HEK293T (cell line): ENCODE measurements at regions not wholly inside any gene's neighbourhood (a gene's known extent, or its start where the extent isn't known, plus 50 kb on each side); places are given as distances from the start of the nearest gene placed in this dataset.

Experiments
- CTCF ChIA-PET: fragments of 350-600 bp; formaldehyde crosslinking; extraction: SDS; loops from one replicate; lab custom pipeline; 2021; ENCODE audit warnings: antibody characterized with exemption, inconsistent platforms; lab: Yijun Ruan, JAX
- POLR2A ChIA-PET: fragments of 350-600 bp; formaldehyde crosslinking; extraction: SDS; loops from one replicate; lab custom pipeline; 2020; ENCODE audit warnings: antibody characterized with exemption, inconsistent platforms; lab: Yijun Ruan, JAX
- DNase-seq: peaks from one replicate; pipeline ENCODE4 v3.0.0; 2012; ENCODE audit warnings: mixed read lengths; ENCODE audit errors: extremely low spot score
- ARNT ChIP-seq: fragments of 450-650 bp; IDR thresholded peaks from 2 replicates; pipeline ENCODE4 v1.6.1; 2017; ENCODE audit warnings: mild to moderate bottlenecking
- BHLHE40 ChIP-seq: fragments of 450-650 bp; IDR thresholded peaks from 2 replicates; pipeline ENCODE4 v1.6.1; 2016; ENCODE audit warnings: mild to moderate bottlenecking, moderate library complexity, borderline replicate concordance
- CTBP1 ChIP-seq: fragments of 450-650 bp; IDR thresholded peaks from 2 replicates; pipeline ENCODE4 v1.6.1; 2016; ENCODE audit warnings: borderline replicate concordance
- ELF4 ChIP-seq: fragments of 450-650 bp; IDR thresholded peaks from 2 replicates; pipeline ENCODE4 v1.6.1; 2017; ENCODE audit warnings: antibody characterized with exemption
- FOXA1 ChIP-seq: fragments of 450-650 bp; IDR thresholded peaks from 2 replicates; pipeline ENCODE4 v1.6.1; 2016; ENCODE audit warnings: mild to moderate bottlenecking
- FOXK2 ChIP-seq: fragments of 450-650 bp; IDR thresholded peaks from 2 replicates; pipeline ENCODE4 v1.6.1; 2016; ENCODE audit warnings: mild to moderate bottlenecking
- FOXM1 ChIP-seq: fragments of 450-650 bp; IDR thresholded peaks from 2 replicates; pipeline ENCODE4 v1.6.1; 2017; ENCODE audit warnings: mild to moderate bottlenecking, borderline replicate concordance
- HDGF ChIP-seq: fragments of 450-650 bp; IDR thresholded peaks from 2 replicates; pipeline ENCODE4 v1.6.1; 2017; ENCODE audit warnings: antibody characterized with exemption, borderline replicate concordance
- L3MBTL2 ChIP-seq: fragments of 450-650 bp; conservative IDR thresholded peaks from 2 replicates; pipeline ENCODE4 v1.6.1; 2016; ENCODE audit warnings: mild to moderate bottlenecking
- LEF1 ChIP-seq: fragments of 450-650 bp; IDR thresholded peaks from 2 replicates; pipeline ENCODE4 v1.6.1; 2017; ENCODE audit warnings: mild to moderate bottlenecking, borderline replicate concordance
- NFRKB ChIP-seq: fragments of 450-650 bp; IDR thresholded peaks from 2 replicates; pipeline ENCODE4 v1.6.1; 2016; ENCODE audit warnings: mild to moderate bottlenecking, moderate library complexity
- PKNOX1 ChIP-seq: fragments of 450-650 bp; IDR thresholded peaks from 2 replicates; pipeline ENCODE4 v1.6.1; 2016
- SP1 ChIP-seq: fragments of 450-650 bp; IDR thresholded peaks from 2 replicates; pipeline ENCODE4 v1.6.1; 2017
- SUZ12 ChIP-seq: fragments of 450-650 bp; IDR thresholded peaks from 2 replicates; pipeline ENCODE4 v1.6.1; 2016; ENCODE audit warnings: mild to moderate bottlenecking
- TARDBP ChIP-seq: fragments of 450-650 bp; IDR thresholded peaks from 2 replicates; pipeline ENCODE4 v1.6.1; 2016
- ZNF384 ChIP-seq: fragments of 450-650 bp; IDR thresholded peaks from 2 replicates; pipeline ENCODE4 v1.6.1; 2016

GRCh38 chr21:15236111-15236510, 171.3 kb upstream of the NRIP1 start:
- CTCF ChIA-PET = no interaction called here
- POLR2A ChIA-PET = no interaction called here
- DNase-seq = no peak
- TF ChIP-seq SUZ12 = no peak
- no peak for TF ChIP-seq CTBP1
- TF ChIP-seq TARDBP = no peak
- no peak for TF ChIP-seq ELF4
- no peak for TF ChIP-seq BHLHE40
- no peak for TF ChIP-seq LEF1
- no peak for TF ChIP-seq SP1
- TF ChIP-seq PKNOX1 = no peak
- no peak for TF ChIP-seq ARNT
- TF ChIP-seq FOXK2 = no peak
- no peak for TF ChIP-seq L3MBTL2
- no peak for TF ChIP-seq FOXM1
- no peak for TF ChIP-seq NFRKB

DNA sequence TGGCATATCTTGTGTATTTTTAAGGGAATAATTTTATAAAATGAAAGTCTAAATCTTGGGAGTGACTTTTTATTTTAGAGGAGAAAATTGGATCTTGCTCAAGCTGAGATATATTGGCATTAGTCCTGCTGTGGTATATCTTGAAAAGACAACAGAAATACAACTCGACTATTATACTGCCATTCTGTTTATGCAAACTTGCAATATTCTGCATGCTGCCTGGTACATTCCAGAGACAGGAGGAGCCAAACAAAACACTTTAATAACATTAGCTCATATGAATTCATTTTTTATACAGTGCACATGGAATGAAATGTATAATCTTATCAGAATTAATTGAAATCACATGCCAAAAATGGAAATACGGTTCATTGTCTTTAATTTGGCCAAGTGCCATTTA, 176.0 kb upstream of the NRIP1 start:
- no peak for TF ChIP-seq FOXK2
- no peak for TF ChIP-seq ARNT
- TF ChIP-seq TARDBP = no peak
- TF ChIP-seq L3MBTL2 = no peak
- TF ChIP-seq CTBP1 = no peak
- TF ChIP-seq FOXA1 = no peak
- no peak for TF ChIP-seq SUZ12
- ChIA-PET POLR2A (no interaction called here), CTCF (no interaction called here)
- no peak for DNase-seq

- no peak for DNase-seq
- CTCF ChIA-PET = no interaction called here
- POLR2A ChIA-PET = no interaction called here
- TF ChIP-seq NFRKB (no peak), BHLHE40 (no peak), FOXK2 (no peak), CTBP1 (no peak), FOXA1 (no peak), FOXM1 (no peak), TARDBP (no peak), ARNT (no peak), PKNOX1 (no peak), LEF1 (no peak), ZNF384 (no peak), HDGF (no peak), L3MBTL2 (no peak), SUZ12 (no peak), ELF4 (no peak), SP1 (no peak)
These were observed 177.4 kb upstream of the NRIP1 start for GRCh38 chr21:15241997-15242736.

- TF ChIP-seq FOXK2 (no peak), BHLHE40 (no peak), L3MBTL2 (no peak), SUZ12 (no peak), LEF1 (no peak), FOXM1 (no peak), CTBP1 (no peak), TARDBP (no peak), FOXA1 (no peak), ARNT (no peak), ZNF384 (no peak), PKNOX1 (no peak), SP1 (no peak), NFRKB (no peak), ELF4 (no peak), HDGF (no peak)
- CTCF ChIA-PET = no interaction called here
- no peak for DNase-seq
- POLR2A ChIA-PET = no interaction called here
These were observed 178.1 kb upstream of the NRIP1 start for GRCh38 chr21:15242906-15243305.

- ChIA-PET POLR2A (no interaction called here), CTCF (no interaction called here)
- TF ChIP-seq FOXA1 = no peak
- no peak for TF ChIP-seq ARNT
- no peak for TF ChIP-seq HDGF
- TF ChIP-seq SP1 = no peak
- TF ChIP-seq PKNOX1 = no peak
- TF ChIP-seq L3MBTL2 = no peak
- TF ChIP-seq ELF4 = no peak
- TF ChIP-seq SUZ12 = no peak
- TF ChIP-seq BHLHE40 = no peak
- TF ChIP-seq NFRKB = no peak
- no peak for TF ChIP-seq TARDBP
- TF ChIP-seq FOXM1 = no peak
- no peak for TF ChIP-seq CTBP1
- no peak for TF ChIP-seq FOXK2
- no peak for TF ChIP-seq ZNF384
- no peak for DNase-seq
These were observed 178.6 kb upstream of the NRIP1 start for GRCh38 chr21:15243406-15243805.
